SK-N-SH treated with all-trans-retinoic acid at 6 μM for 48 hours (cell line): ENCODE measurements at regions not wholly inside any gene's neighbourhood (a gene's known extent, or its start where the extent isn't known, plus 50 kb on each side); places are given as distances from the start of the nearest gene placed in this dataset.

Experiments
- CREB5 ChIP-seq: fragments of 250-450 bp; sonication (Bioruptor Pico); IDR thresholded peaks from 2 replicates; pipeline ENCODE4 v1.5.1; 2020; ENCODE audit warnings: low read depth, mild to moderate bottlenecking, moderate library complexity
- RARB ChIP-seq: fragments of 250-450 bp; sonication (Bioruptor Pico); IDR thresholded peaks from 2 replicates; pipeline ENCODE4 v1.8.0; 2021; ENCODE audit warnings: mild to moderate bottlenecking, moderate library complexity
- TCF4 ChIP-seq: fragments of 250-450 bp; sonication (Bioruptor Pico); IDR thresholded peaks from 2 replicates; pipeline ENCODE4 v1.8.0; 2021; ENCODE audit warnings: mild to moderate bottlenecking, moderate library complexity, borderline replicate concordance
- TOX ChIP-seq: fragments of 250-450 bp; sonication (Bioruptor Pico); IDR thresholded peaks from 2 replicates; pipeline ENCODE4 v1.8.0; 2021; ENCODE audit warnings: mild to moderate bottlenecking, moderate library complexity, borderline replicate concordance
- ZFP3 ChIP-seq: fragments of 250-450 bp; sonication (Bioruptor Pico); IDR thresholded peaks from 2 replicates; pipeline ENCODE4 v1.5.0; 2020; ENCODE audit warnings: mild to moderate bottlenecking, moderate library complexity
- ZNF70 ChIP-seq: fragments of 450-650 bp; formaldehyde crosslinking; IDR thresholded peaks from 2 replicates; pipeline ENCODE4 v1.5.0; 2020; ENCODE audit warnings: mild to moderate bottlenecking, moderate library complexity
- TF ChIP-seq, protein P1 (sequence below): fragments of 250-450 bp; sonication (Bioruptor Pico); IDR thresholded peaks from 2 replicates; pipeline ENCODE4 v1.8.0; 2020; ENCODE audit warnings: mild to moderate bottlenecking, moderate library complexity, borderline replicate concordance

GRCh38 chr5:58383448-58383847 is 76.4 kb downstream of the PLK2 start:
- TF ChIP-seq ZNF70 (CRISPR knock-in tag) (no peak), RARB (CRISPR knock-in tag) (no peak), ZFP3 (CRISPR knock-in tag) (no peak), TOX (CRISPR knock-in tag) (no peak), CREB5 (CRISPR knock-in tag) (no peak), TCF4 (CRISPR knock-in tag) (no peak)
- TF ChIP-seq, protein P1, sequence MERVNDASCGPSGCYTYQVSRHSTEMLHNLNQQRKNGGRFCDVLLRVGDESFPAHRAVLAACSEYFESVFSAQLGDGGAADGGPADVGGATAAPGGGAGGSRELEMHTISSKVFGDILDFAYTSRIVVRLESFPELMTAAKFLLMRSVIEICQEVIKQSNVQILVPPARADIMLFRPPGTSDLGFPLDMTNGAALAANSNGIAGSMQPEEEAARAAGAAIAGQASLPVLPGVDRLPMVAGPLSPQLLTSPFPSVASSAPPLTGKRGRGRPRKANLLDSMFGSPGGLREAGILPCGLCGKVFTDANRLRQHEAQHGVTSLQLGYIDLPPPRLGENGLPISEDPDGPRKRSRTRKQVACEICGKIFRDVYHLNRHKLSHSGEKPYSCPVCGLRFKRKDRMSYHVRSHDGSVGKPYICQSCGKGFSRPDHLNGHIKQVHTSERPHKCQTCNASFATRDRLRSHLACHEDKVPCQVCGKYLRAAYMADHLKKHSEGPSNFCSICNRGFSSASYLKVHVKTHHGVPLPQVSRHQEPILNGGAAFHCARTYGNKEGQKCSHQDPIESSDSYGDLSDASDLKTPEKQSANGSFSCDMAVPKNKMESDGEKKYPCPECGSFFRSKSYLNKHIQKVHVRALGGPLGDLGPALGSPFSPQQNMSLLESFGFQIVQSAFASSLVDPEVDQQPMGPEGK (CRISPR knock-in tag) = no peak
